Kidney epithelial cell (primary cell): ENCODE measurements at regions not wholly inside any gene's neighbourhood (a gene's known extent, or its start where the extent isn't known, plus 50 kb on each side); places are given as distances from the start of the nearest gene placed in this dataset.

Experiments used
- DNase-seq: peaks from one replicate; pipeline ENCODE4 v3.0.0-alpha.2; 2010; ENCODE audit warnings: low read depth
- H3K27me3 ChIP-seq: 2 replicates; pipeline ENCODE4 v1.6.0; 2011; ENCODE audit warnings: low read length; ENCODE audit not compliant: control insufficient read depth, insufficient read depth
- H3K36me3 ChIP-seq: 2 replicates; pipeline ENCODE4 v1.5.1; 2011; ENCODE audit warnings: low read length; ENCODE audit not compliant: control insufficient read depth, insufficient read depth
- H3K4me3 ChIP-seq: 2 replicates; pipeline ENCODE4 v1.5.1; 2011; ENCODE audit warnings: low read depth, mild to moderate bottlenecking, control low read depth, low read length
- CTCF ChIP-seq: IDR thresholded peaks from 2 replicates; pipeline ENCODE4 v1.5.1; 2011; ENCODE audit warnings: mild to moderate bottlenecking, moderate library complexity, low read length, control low read depth, inconsistent platforms; ENCODE audit not compliant: insufficient read depth, poor library complexity, severe bottlenecking

- no peak for TF ChIP-seq CTCF
- Histone ChIP-seq H3K27me3 (no peaks in the 10 kb centered on the region), H3K36me3 (no peaks in the 10 kb centered on the region), H3K4me3 (no peak overlapping the region)
- DNase-seq = no peak
These were observed 229.7 kb downstream of the FAM76B start for GRCh38 chr11:95559899-95560298.

GRCh38 chr11:95557376-95557775, 232.2 kb downstream of the FAM76B start:
- DNase-seq = no peak
- Histone ChIP-seq H3K27me3 (no peaks in the 10 kb centered on the region), H3K4me3 (no peak overlapping the region), H3K36me3 (no peaks in the 10 kb centered on the region)
- no peak for TF ChIP-seq CTCF

DNA sequence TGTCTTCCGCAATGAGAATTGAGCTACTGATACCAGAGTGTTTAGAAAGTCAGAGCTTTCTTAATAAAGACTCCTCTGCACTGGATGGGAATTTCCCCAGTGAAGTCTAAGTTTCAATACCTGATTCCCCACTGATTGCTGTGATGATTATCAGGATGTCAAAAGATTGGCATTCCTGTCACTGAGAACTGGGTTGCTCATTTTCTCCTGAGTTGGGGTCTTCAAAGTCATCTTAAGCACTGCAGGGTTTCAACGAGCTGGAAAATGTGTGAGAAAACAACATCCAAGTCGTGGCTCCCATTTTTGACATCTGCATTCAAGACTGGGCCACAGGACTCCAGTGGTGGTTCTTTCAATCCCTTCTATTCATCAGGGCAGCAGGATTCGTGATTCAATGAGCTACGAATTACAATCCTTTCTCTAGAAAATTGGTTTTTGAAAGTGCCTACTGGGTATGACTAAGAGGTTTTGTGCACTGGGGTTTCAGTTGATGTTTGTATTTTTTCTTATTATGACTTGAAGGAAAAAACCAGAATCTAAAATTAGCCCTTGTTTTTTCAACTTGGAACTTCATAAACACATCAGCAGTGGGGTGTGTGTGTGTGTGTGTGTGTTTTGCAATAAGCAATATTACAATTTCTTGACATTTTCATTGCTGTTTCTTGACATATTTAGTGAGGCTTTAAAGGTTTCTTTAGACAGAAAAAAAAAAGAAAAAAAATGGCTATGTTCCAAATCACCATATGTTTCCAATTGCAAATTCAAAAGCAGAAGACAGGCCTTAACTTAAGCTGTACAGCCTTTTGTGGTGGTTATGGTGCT, 233.0 kb downstream of the FAM76B start:
- no peak for DNase-seq
- H3K36me3 ChIP-seq = no peaks in the 10 kb centered on the region
- H3K4me3 ChIP-seq = no peak overlapping the region
- no peaks in the 10 kb centered on the region for H3K27me3 ChIP-seq
- TF ChIP-seq CTCF = no peak

DNA sequence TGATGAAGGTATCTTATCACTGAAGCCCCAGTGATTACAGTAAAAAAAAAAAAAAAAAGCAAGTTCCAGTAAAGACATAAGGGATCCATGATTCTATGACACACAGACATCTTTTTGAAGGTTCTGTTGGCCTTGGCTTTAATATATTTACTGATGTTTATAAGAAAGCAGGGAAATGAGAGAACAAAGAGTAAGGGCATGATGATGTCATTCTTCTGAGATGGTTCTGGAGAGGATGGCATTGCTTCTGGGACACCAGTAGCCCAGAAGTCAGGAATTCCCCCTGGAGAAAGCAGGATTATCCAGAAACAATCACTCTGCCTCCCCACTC, 233.6 kb downstream of the FAM76B start:
- Histone ChIP-seq H3K36me3 (no peaks in the 10 kb centered on the region), H3K27me3 (no peaks in the 10 kb centered on the region), H3K4me3 (no peak overlapping the region)
- TF ChIP-seq CTCF = no peak
- no peak for DNase-seq

DNA sequence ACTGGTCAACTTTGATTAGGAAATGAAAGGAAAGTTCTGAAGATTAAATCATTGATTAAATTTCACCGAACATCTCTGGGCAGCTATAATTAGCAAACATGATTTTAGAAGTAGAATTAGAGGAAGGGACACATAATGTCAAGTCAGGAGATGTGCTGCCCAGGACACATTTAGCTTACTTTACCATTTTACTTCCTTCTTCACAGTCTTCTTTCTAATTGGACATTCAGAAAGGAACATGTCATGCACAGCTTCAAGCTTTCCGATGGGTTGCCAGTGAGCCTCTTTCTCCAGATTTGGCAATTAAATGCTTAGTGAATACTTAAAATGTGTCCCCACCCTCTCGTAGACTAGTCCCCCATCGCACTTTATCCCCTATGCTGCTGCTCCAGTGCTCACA, 234.7 kb downstream of the FAM76B start:
- no peak overlapping the region for H3K4me3 ChIP-seq
- H3K27me3 ChIP-seq = no peaks in the 10 kb centered on the region
- DNase-seq = no peak
- TF ChIP-seq CTCF = no peak
- no peaks in the 10 kb centered on the region for H3K36me3 ChIP-seq

DNA sequence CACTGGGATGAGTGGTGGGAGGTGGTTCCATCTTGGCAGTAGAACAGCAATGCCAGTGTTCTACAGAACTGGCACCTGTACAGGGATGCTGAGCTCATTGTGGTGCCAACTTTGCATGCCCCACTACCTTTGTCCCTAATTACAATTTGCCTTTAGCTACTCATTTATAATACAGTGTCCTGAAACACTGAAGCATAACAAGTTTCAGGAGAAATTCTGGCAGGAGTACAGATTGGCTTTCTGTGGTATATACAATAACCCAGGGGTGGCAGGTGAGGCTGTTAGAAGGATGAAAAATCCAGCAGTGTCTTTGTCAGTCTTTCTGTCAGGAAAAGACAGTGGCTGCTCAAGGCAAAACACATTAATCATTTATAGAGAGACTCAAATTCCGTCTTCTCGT, 240.3 kb downstream of the FAM76B start:
- Histone ChIP-seq H3K36me3 (no peaks in the 10 kb centered on the region), H3K27me3 (no peaks in the 10 kb centered on the region), H3K4me3 (no peak overlapping the region)
- no peak for TF ChIP-seq CTCF
- DNase-seq = no peak
